WTC11 (cell line): ENCODE measurements at regions not wholly inside any gene's neighbourhood (a gene's known extent, or its start where the extent isn't known, plus 50 kb on each side); places are given as distances from the start of the nearest gene placed in this dataset.

Source experiments
- ATAC-seq: fragments of 200-7000 bp; cut with Tn5 transposase; 2 replicates; pipeline ENCODE4 v1.10.0; 2021; ENCODE audit warnings: mild to moderate bottlenecking, moderate library complexity
- CTCF ChIA-PET: fragments of 300-600 bp; sonication (Branson Sonifier 250); formaldehyde crosslinking; loops from one replicate; lab custom pipeline; 2021; ENCODE audit warnings: antibody characterized with exemption; lab: Charles Lee
- POLR2A ChIA-PET: fragments of 350-600 bp; sonication (Branson Sonifier 250); formaldehyde crosslinking; loops from one replicate; lab custom pipeline; 2021; ENCODE audit warnings: antibody characterized with exemption; lab: Charles Lee
- DNase-seq: peaks from one replicate; pipeline ENCODE4 v3.0.0; 2021; ENCODE audit warnings: low spot score
- H3K27ac Mint-ChIP-seq: 2 replicates; pipeline ENCODE4 v1.8.0; 2021; ENCODE audit warnings: mixed read lengths
- H3K27me3 Mint-ChIP-seq: 2 replicates; pipeline ENCODE4 v1.8.0; 2021; ENCODE audit warnings: low read depth, mild to moderate bottlenecking, moderate library complexity, mixed read lengths
- H3K36me3 Mint-ChIP-seq: 2 replicates; pipeline ENCODE4 v1.8.0; 2021; ENCODE audit warnings: mixed read lengths
- H3K4me1 Mint-ChIP-seq: 2 replicates; pipeline ENCODE4 v1.8.0; 2022; ENCODE audit warnings: mixed read lengths
- H3K4me3 Mint-ChIP-seq: 2 replicates; pipeline ENCODE4 v1.8.0; 2021; ENCODE audit warnings: mild to moderate bottlenecking, moderate library complexity, mixed read lengths
- H3K9me3 Mint-ChIP-seq: 2 replicates; pipeline ENCODE4 v1.8.0; 2021; ENCODE audit warnings: mixed read lengths
- CREB1 ChIP-seq: sonication (generic); formaldehyde crosslinking; IDR thresholded peaks from 2 replicates; pipeline ENCODE4 v1.8.0; 2023; ENCODE audit warnings: mild to moderate bottlenecking, missing genetic modification reagents
- CREM ChIP-seq: sonication (generic); formaldehyde crosslinking; IDR thresholded peaks from 2 replicates; pipeline ENCODE4 v1.8.1; 2022; ENCODE audit warnings: mild to moderate bottlenecking, missing genetic modification reagents, moderate library complexity
- IRF2 ChIP-seq: sonication (generic); formaldehyde crosslinking; IDR thresholded peaks from 2 replicates; pipeline ENCODE4 v1.8.0; 2022; ENCODE audit warnings: low read depth, missing genetic modification reagents, borderline replicate concordance
- JUN ChIP-seq: sonication (generic); formaldehyde crosslinking; IDR thresholded peaks from 2 replicates; pipeline ENCODE4 v1.8.0; 2023; ENCODE audit warnings: mild to moderate bottlenecking, missing genetic modification reagents
- MXD4 ChIP-seq: fragments of 250-450 bp; sonication (Bioruptor Pico); IDR thresholded peaks from 2 replicates; pipeline ENCODE4 v1.8.0; 2021; ENCODE audit warnings: mild to moderate bottlenecking, moderate library complexity, borderline replicate concordance
- NFE2L1 ChIP-seq: sonication (generic); formaldehyde crosslinking; IDR thresholded peaks from 2 replicates; pipeline ENCODE4 v1.8.1; 2023; ENCODE audit warnings: missing genetic modification reagents
- NR3C1 ChIP-seq: sonication (generic); formaldehyde crosslinking; conservative IDR thresholded peaks from 2 replicates; pipeline ENCODE4 v1.8.1; 2023; ENCODE audit warnings: low read depth, mild to moderate bottlenecking, missing genetic modification reagents
- OVOL2 ChIP-seq: fragments of 250-450 bp; sonication (Bioruptor Pico); IDR thresholded peaks from 2 replicates; pipeline ENCODE4 v1.9.0; 2021; ENCODE audit warnings: mild to moderate bottlenecking, borderline replicate concordance
- SMAD3 ChIP-seq: sonication (generic); formaldehyde crosslinking; IDR thresholded peaks from 2 replicates; pipeline ENCODE4 v1.8.0; 2022; ENCODE audit warnings: missing genetic modification reagents, mild to moderate bottlenecking, borderline replicate concordance
- TCF7 ChIP-seq: sonication (generic); formaldehyde crosslinking; IDR thresholded peaks from 2 replicates; pipeline ENCODE4 v1.8.0; 2022; ENCODE audit warnings: mild to moderate bottlenecking, low read depth, missing genetic modification reagents, moderate library complexity
- ZNF138 ChIP-seq: sonication (generic); formaldehyde crosslinking; conservative IDR thresholded peaks from 2 replicates; pipeline ENCODE4 v1.8.1; 2022; ENCODE audit warnings: mild to moderate bottlenecking, moderate library complexity, missing genetic modification reagents
- ZNF263 ChIP-seq: sonication (generic); formaldehyde crosslinking; IDR thresholded peaks from 2 replicates; pipeline ENCODE4 v1.8.1; 2022; ENCODE audit warnings: low read depth, mild to moderate bottlenecking, moderate library complexity, missing genetic modification reagents
- TF ChIP-seq, protein P1 (sequence below): sonication (generic); formaldehyde crosslinking; IDR thresholded peaks from 2 replicates; pipeline ENCODE4 v1.8.1; 2023; ENCODE audit warnings: mild to moderate bottlenecking, missing genetic modification reagents, borderline replicate concordance
- TF ChIP-seq, protein P2 (sequence below): sonication (generic); formaldehyde crosslinking; IDR thresholded peaks from 2 replicates; pipeline ENCODE4 v1.8.1; 2022; ENCODE audit warnings: low read depth, missing genetic modification reagents, borderline replicate concordance
- TF ChIP-seq, protein P3 (sequence below): fragments of 250-450 bp; sonication (Bioruptor Pico); IDR thresholded peaks from 2 replicates; pipeline ENCODE4 v1.9.0; 2021; ENCODE audit warnings: mild to moderate bottlenecking, borderline replicate concordance
- TF ChIP-seq, protein P4 (sequence below): sonication (generic); formaldehyde crosslinking; conservative IDR thresholded peaks from 2 replicates; pipeline ENCODE4 v1.8.1; 2023; ENCODE audit warnings: mild to moderate bottlenecking, low read depth, missing genetic modification reagents, moderate library complexity
- TF ChIP-seq, protein P5 (sequence below): sonication (generic); formaldehyde crosslinking; IDR thresholded peaks from 2 replicates; pipeline ENCODE4 v1.8.0; 2023; ENCODE audit warnings: missing genetic modification reagents, mild to moderate bottlenecking, borderline replicate concordance
- TF ChIP-seq, protein P6 (sequence below): fragments of 250-450 bp; sonication (Bioruptor Pico); IDR thresholded peaks from 2 replicates; pipeline ENCODE4 v2.1.2; 2022; ENCODE audit warnings: mild to moderate bottlenecking, moderate library complexity

DNA sequence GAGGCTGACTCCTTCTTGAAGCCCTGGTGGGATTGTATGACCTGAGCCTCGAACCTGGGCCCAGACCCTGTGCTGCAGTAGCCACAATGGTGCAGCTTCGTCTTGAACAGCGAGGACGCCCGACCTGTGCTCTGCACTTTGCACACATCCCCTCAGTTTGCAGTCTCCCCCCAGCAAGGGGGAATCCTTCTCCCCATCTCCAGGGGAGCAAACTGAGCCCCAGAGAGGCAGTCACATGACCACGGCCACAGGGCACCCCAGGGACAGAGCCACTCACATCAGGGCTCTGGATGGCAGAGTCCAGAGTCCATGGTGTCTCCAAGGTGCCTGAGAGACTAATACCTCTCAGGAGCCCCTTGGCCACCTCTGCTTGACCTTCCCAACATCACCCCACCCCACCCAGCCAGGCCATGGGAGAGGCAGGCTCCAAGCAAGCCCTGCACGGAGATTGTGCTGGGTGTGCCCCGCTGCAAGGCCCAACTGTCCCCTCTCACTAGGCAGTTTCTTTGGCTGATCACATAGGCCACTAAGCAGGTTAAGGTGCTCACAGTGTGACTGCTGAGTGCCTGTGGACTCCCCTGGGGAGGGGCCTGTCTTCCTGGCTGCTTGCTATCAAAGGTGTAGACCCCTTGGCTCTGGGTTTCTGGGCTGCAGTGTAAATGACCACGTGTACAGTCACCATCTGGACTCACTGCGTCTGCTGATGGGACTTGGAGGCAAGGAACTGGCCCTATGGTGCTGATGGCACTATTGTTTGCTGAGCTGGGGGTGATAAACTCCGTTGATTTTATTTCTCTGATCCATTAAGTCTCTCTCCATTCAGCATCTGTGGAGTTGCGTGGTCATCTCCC lies 398.1 kb downstream of the MATN1 start:
- CTCF ChIA-PET: interaction anchor here (1.8 kb wide), 1 partner anchor 55 kb away, joined by 10 read pairs; no protein-coding TSS in a partner anchor
- ATAC-seq: no peak
- no peak overlapping the region for H3K4me3 Mint-ChIP-seq
- POLR2A ChIA-PET: no interaction called here
- no peak overlapping the region for H3K27ac Mint-ChIP-seq
- no peak for DNase-seq
- TF ChIP-seq ZNF263 (CRISPR knock-in tag) (no peak), CREB1 (CRISPR knock-in tag) (no peak), IRF2 (CRISPR knock-in tag) (no peak), JUN (CRISPR knock-in tag) (no peak), CREM (no peak), OVOL2 (CRISPR knock-in tag) (no peak), SMAD3 (CRISPR knock-in tag) (no peak), ZNF138 (no peak), NR3C1 (CRISPR knock-in tag) (no peak), MXD4 (no peak), TCF7 (CRISPR knock-in tag) (no peak), NFE2L1 (CRISPR knock-in tag) (no peak)
- TF ChIP-seq, protein P1, sequence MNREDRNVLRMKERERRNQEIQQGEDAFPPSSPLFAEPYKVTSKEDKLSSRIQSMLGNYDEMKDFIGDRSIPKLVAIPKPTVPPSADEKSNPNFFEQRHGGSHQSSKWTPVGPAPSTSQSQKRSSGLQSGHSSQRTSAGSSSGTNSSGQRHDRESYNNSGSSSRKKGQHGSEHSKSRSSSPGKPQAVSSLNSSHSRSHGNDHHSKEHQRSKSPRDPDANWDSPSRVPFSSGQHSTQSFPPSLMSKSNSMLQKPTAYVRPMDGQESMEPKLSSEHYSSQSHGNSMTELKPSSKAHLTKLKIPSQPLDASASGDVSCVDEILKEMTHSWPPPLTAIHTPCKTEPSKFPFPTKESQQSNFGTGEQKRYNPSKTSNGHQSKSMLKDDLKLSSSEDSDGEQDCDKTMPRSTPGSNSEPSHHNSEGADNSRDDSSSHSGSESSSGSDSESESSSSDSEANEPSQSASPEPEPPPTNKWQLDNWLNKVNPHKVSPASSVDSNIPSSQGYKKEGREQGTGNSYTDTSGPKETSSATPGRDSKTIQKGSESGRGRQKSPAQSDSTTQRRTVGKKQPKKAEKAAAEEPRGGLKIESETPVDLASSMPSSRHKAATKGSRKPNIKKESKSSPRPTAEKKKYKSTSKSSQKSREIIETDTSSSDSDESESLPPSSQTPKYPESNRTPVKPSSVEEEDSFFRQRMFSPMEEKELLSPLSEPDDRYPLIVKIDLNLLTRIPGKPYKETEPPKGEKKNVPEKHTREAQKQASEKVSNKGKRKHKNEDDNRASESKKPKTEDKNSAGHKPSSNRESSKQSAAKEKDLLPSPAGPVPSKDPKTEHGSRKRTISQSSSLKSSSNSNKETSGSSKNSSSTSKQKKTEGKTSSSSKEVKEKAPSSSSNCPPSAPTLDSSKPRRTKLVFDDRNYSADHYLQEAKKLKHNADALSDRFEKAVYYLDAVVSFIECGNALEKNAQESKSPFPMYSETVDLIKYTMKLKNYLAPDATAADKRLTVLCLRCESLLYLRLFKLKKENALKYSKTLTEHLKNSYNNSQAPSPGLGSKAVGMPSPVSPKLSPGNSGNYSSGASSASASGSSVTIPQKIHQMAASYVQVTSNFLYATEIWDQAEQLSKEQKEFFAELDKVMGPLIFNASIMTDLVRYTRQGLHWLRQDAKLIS (CRISPR knock-in tag): no peak
- TF ChIP-seq, protein P2, sequence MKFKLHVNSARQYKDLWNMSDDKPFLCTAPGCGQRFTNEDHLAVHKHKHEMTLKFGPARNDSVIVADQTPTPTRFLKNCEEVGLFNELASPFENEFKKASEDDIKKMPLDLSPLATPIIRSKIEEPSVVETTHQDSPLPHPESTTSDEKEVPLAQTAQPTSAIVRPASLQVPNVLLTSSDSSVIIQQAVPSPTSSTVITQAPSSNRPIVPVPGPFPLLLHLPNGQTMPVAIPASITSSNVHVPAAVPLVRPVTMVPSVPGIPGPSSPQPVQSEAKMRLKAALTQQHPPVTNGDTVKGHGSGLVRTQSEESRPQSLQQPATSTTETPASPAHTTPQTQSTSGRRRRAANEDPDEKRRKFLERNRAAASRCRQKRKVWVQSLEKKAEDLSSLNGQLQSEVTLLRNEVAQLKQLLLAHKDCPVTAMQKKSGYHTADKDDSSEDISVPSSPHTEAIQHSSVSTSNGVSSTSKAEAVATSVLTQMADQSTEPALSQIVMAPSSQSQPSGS (CRISPR knock-in tag): no peak
- TF ChIP-seq, protein P3, sequence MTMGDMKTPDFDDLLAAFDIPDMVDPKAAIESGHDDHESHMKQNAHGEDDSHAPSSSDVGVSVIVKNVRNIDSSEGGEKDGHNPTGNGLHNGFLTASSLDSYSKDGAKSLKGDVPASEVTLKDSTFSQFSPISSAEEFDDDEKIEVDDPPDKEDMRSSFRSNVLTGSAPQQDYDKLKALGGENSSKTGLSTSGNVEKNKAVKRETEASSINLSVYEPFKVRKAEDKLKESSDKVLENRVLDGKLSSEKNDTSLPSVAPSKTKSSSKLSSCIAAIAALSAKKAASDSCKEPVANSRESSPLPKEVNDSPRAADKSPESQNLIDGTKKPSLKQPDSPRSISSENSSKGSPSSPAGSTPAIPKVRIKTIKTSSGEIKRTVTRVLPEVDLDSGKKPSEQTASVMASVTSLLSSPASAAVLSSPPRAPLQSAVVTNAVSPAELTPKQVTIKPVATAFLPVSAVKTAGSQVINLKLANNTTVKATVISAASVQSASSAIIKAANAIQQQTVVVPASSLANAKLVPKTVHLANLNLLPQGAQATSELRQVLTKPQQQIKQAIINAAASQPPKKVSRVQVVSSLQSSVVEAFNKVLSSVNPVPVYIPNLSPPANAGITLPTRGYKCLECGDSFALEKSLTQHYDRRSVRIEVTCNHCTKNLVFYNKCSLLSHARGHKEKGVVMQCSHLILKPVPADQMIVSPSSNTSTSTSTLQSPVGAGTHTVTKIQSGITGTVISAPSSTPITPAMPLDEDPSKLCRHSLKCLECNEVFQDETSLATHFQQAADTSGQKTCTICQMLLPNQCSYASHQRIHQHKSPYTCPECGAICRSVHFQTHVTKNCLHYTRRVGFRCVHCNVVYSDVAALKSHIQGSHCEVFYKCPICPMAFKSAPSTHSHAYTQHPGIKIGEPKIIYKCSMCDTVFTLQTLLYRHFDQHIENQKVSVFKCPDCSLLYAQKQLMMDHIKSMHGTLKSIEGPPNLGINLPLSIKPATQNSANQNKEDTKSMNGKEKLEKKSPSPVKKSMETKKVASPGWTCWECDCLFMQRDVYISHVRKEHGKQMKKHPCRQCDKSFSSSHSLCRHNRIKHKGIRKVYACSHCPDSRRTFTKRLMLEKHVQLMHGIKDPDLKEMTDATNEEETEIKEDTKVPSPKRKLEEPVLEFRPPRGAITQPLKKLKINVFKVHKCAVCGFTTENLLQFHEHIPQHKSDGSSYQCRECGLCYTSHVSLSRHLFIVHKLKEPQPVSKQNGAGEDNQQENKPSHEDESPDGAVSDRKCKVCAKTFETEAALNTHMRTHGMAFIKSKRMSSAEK (CRISPR knock-in tag): no peak
- TF ChIP-seq, protein P4, sequence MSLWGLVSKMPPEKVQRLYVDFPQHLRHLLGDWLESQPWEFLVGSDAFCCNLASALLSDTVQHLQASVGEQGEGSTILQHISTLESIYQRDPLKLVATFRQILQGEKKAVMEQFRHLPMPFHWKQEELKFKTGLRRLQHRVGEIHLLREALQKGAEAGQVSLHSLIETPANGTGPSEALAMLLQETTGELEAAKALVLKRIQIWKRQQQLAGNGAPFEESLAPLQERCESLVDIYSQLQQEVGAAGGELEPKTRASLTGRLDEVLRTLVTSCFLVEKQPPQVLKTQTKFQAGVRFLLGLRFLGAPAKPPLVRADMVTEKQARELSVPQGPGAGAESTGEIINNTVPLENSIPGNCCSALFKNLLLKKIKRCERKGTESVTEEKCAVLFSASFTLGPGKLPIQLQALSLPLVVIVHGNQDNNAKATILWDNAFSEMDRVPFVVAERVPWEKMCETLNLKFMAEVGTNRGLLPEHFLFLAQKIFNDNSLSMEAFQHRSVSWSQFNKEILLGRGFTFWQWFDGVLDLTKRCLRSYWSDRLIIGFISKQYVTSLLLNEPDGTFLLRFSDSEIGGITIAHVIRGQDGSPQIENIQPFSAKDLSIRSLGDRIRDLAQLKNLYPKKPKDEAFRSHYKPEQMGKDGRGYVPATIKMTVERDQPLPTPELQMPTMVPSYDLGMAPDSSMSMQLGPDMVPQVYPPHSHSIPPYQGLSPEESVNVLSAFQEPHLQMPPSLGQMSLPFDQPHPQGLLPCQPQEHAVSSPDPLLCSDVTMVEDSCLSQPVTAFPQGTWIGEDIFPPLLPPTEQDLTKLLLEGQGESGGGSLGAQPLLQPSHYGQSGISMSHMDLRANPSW: no peak
- TF ChIP-seq, protein P5, sequence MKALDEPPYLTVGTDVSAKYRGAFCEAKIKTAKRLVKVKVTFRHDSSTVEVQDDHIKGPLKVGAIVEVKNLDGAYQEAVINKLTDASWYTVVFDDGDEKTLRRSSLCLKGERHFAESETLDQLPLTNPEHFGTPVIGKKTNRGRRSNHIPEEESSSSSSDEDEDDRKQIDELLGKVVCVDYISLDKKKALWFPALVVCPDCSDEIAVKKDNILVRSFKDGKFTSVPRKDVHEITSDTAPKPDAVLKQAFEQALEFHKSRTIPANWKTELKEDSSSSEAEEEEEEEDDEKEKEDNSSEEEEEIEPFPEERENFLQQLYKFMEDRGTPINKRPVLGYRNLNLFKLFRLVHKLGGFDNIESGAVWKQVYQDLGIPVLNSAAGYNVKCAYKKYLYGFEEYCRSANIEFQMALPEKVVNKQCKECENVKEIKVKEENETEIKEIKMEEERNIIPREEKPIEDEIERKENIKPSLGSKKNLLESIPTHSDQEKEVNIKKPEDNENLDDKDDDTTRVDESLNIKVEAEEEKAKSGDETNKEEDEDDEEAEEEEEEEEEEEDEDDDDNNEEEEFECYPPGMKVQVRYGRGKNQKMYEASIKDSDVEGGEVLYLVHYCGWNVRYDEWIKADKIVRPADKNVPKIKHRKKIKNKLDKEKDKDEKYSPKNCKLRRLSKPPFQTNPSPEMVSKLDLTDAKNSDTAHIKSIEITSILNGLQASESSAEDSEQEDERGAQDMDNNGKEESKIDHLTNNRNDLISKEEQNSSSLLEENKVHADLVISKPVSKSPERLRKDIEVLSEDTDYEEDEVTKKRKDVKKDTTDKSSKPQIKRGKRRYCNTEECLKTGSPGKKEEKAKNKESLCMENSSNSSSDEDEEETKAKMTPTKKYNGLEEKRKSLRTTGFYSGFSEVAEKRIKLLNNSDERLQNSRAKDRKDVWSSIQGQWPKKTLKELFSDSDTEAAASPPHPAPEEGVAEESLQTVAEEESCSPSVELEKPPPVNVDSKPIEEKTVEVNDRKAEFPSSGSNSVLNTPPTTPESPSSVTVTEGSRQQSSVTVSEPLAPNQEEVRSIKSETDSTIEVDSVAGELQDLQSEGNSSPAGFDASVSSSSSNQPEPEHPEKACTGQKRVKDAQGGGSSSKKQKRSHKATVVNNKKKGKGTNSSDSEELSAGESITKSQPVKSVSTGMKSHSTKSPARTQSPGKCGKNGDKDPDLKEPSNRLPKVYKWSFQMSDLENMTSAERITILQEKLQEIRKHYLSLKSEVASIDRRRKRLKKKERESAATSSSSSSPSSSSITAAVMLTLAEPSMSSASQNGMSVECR (CRISPR knock-in tag): no peak
- TF ChIP-seq, protein P6, sequence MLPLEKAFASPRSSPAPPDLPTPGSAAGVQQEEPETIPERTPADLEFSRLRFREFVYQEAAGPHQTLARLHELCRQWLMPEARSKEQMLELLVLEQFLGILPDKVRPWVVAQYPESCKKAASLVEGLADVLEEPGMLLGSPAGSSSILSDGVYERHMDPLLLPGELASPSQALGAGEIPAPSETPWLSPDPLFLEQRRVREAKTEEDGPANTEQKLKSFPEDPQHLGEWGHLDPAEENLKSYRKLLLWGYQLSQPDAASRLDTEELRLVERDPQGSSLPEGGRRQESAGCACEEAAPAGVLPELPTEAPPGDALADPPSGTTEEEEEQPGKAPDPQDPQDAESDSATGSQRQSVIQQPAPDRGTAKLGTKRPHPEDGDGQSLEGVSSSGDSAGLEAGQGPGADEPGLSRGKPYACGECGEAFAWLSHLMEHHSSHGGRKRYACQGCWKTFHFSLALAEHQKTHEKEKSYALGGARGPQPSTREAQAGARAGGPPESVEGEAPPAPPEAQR (CRISPR knock-in tag): no peak
- TF ChIP-seq, all 79 proteins: peak for 0
- no peaks in the 10 kb centered on the region for H3K27me3 Mint-ChIP-seq
- H3K9me3 Mint-ChIP-seq: no peaks in the 10 kb centered on the region
- no peaks in the 10 kb centered on the region for H3K36me3 Mint-ChIP-seq
- H3K4me1 Mint-ChIP-seq: no peaks in the 10 kb centered on the region
